NB4 (cell line): ENCODE measurements at regions not wholly inside any gene's neighbourhood (a gene's known extent, or its start where the extent isn't known, plus 50 kb on each side); places are given as distances from the start of the nearest gene placed in this dataset.

Source experiments
- CTCF ChIP-seq: IDR thresholded peaks from one replicate; pipeline ENCODE4 v1.5.1; 2012; ENCODE audit warnings: low read depth, low read length
- POLR2A ChIP-seq: IDR thresholded peaks from 2 replicates; pipeline ENCODE4 v1.6.1; 2011; ENCODE audit warnings: mild to moderate bottlenecking; ENCODE audit not compliant: insufficient read length; ENCODE audit errors: extremely low read depth

- TF ChIP-seq CTCF: no peak
- TF ChIP-seq POLR2A: no peak
Observed at GRCh38 chr12:107529991-107530390, 155.6 kb upstream of the PWP1 start.
